ENCODE measurements at regions not wholly inside any gene's neighbourhood (a gene's known extent, or its start where the extent isn't known, plus 50 kb on each side); places are given as distances from the start of the nearest gene placed in this dataset.

DNA sequence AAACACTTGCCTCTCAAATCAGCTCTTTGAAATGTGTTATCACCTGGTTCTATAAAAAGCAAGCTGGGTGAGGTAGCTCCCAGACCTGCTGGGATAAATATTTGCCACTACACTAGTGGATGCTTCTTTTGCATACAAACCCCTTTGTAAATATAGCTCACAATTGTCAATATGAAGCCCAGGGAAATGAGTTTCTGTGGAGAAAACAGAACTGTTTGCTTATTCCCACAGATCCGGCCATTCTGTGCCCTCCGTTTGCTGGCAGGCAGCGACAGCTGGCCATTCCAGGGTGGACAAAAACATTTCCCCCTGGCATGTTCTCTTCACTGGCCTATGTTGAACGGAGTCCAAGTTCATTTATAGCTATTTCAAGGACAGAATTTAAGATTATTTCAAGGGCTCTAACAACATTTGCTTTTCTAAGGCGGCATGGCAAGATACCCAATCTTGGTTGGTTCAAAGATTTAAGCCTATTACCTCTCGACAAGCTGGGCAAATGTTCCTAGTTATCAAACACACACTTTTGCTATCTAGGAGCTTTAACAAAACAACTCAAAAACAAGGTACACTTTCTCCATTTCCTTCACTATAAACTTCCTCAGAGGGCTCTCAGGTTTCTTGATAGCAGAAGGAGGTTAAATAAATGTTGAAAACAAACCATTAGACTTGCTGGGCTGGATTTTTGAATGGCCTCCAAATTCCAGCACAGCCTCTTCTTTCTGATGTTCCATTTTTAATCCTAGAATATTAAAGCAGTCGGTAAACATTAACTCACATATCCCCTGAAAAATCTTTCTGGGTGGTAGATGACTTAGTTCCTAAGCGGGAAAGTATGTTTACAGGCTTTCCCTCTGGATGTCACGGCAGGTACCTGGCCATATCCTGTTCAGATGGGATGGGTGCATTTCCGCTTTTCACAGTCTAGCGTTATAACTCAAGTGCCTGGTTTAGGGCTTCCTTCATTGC lies 332.3 kb downstream of the PLK2 start:
- no peak for TF ChIP-seq POLR2AphosphoS5 (IDR thresholded peaks at IDR 0.05)
- no peaks in the 10 kb centered on the region for H3K9me3 ChIP-seq

DNA sequence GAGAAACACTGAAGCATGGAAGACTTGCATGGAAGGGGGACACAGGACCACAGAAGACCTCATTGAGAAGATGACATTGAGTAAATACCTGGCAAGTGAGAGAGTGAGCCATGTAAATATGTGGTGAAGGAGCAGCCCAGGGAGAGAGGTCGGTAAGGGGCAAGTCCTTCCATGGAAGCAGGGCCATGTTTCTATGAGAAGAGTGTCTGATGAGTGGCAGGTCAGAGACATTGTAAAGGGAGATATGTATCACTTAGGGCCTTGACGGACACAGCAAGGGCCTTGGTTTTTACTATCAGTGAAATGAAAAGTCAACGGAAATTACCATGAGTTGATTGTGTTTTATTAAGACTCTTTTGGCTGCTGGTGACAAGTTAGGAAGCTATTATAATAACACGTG lies 336.4 kb downstream of the PLK2 start:
- Histone ChIP-seq H3K9me3 (no peaks in the 10 kb centered on the region), H3K4me1 (no peaks in the 10 kb centered on the region), H3K4me3 (no peak overlapping the region), H3K27me3 (replicated peaks in 1 of 7) (no peaks in the 10 kb centered on the region), H3K27ac (no peak overlapping the region), H3K36me3 (no peaks in the 10 kb centered on the region)
- DNase-seq = no peak
- intact Hi-C loops (cut with DNase I; ENCODE audit: low total_unique reads) = no loop called here
- TF ChIP-seq, protein P1, sequence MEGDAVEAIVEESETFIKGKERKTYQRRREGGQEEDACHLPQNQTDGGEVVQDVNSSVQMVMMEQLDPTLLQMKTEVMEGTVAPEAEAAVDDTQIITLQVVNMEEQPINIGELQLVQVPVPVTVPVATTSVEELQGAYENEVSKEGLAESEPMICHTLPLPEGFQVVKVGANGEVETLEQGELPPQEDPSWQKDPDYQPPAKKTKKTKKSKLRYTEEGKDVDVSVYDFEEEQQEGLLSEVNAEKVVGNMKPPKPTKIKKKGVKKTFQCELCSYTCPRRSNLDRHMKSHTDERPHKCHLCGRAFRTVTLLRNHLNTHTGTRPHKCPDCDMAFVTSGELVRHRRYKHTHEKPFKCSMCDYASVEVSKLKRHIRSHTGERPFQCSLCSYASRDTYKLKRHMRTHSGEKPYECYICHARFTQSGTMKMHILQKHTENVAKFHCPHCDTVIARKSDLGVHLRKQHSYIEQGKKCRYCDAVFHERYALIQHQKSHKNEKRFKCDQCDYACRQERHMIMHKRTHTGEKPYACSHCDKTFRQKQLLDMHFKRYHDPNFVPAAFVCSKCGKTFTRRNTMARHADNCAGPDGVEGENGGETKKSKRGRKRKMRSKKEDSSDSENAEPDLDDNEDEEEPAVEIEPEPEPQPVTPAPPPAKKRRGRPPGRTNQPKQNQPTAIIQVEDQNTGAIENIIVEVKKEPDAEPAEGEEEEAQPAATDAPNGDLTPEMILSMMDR (IDR thresholded peaks at IDR 0.05 in 8 of 11, conservative IDR thresholded peaks at IDR 0.05 in 3 of 11) = no peak
- TF ChIP-seq POLR2AphosphoS5 (IDR thresholded peaks at IDR 0.05) (no peak), POLR2A (IDR thresholded peaks at IDR 0.05) (no peak)
- WGBS, 5 donors = 72 to 88% (median 75%) methylated on average over 4 of the region's 4 CpGs

More for the DNA sequence above, 332.3 kb downstream of the PLK2 start:
- Histone ChIP-seq H3K4me1 (no peaks in the 10 kb centered on the region), H3K4me3 (no peak overlapping the region), H3K27ac (peak overlapping the region; percentile 31 to 69 (median 54)), H3K36me3 (no peaks in the 10 kb centered on the region), H3K27me3 (replicated peaks in 1 of 7) (no peaks in the 10 kb centered on the region)
- intact Hi-C loops (cut with DNase I; ENCODE audit: low total_unique reads) = no loop called here
- WGBS, 5 donors = 61 to 76% (median 72%) methylated on average over 11 of the region's 11 CpGs
- DNase-seq = no peak

DNA sequence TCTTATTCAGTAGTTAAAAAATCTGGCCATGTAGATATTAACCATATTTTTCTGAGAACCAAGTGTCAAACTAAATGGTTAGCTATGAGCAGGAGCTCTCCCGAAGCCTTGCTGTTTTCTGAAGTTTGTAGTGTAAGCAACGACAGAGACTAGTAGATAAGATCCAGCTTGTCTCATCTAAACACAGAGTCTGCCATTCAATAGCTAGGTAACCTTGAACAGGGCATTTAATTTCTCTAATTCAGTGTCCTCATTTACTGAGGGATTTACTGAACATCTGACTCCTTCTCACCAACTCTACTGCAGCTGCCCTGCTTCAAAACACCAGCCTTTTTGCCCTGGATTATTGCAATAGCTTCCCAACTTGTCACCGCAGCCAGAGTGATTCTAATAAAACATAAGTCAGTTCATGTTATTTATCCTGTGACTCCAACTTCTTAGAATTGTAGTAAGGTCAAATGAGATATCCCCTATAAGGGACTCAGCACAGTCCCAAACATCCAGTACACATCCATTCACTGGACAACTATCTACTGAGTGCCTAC lies 337.0 kb downstream of the PLK2 start:
- H3K4me3 ChIP-seq = no peak overlapping the region
- no peaks in the 10 kb centered on the region for H3K27me3 ChIP-seq (replicated peaks in 1 of 7)
- H3K9me3 ChIP-seq = no peaks in the 10 kb centered on the region
- 71 to 84% (median 81%) methylated on average over 3 of the region's 3 CpGs for WGBS, 5 donors
- DNase-seq = no peak
- no peaks in the 10 kb centered on the region for H3K36me3 ChIP-seq
- H3K4me1 ChIP-seq = no peaks in the 10 kb centered on the region
- TF ChIP-seq POLR2A (IDR thresholded peaks at IDR 0.05) (no peak), POLR2AphosphoS5 (IDR thresholded peaks at IDR 0.05) (no peak)
- TF ChIP-seq, protein P1 (IDR thresholded peaks at IDR 0.05 in 8 of 11, conservative IDR thresholded peaks at IDR 0.05 in 3 of 11) = no peak
- H3K27ac ChIP-seq = no peak overlapping the region
- intact Hi-C loops (cut with DNase I; ENCODE audit: low total_unique reads) = no loop called here

DNA sequence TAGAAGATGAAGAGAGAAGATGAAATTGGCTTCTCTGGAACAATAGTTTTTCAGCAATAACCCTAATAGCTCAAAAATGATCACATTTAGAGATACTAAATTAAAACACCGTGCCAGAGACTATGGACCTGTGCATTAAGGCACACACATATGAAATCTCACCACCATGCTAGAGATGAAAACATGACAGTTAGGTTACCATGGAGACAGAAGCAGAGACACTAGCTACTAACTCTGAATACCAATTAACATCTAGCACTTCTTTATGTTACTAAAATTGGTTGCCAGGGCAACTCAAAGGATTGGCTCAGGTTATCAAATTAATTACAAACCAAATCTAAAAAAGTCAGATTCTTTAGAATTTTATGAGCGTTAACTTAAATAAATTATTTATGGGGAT lies 337.7 kb downstream of the PLK2 start:
- WGBS, 5 donors = 83 to 96% (median 91%) methylated on average over 2 of the region's 2 CpGs
- no peak overlapping the region for H3K27ac ChIP-seq
- H3K27me3 ChIP-seq (replicated peaks in 1 of 7) = no peaks in the 10 kb centered on the region
- H3K4me3 ChIP-seq = no peak overlapping the region
- DNase-seq = no peak
- no peaks in the 10 kb centered on the region for H3K4me1 ChIP-seq
- no peak for TF ChIP-seq POLR2AphosphoS5 (IDR thresholded peaks at IDR 0.05)
- no peak for TF ChIP-seq POLR2A (IDR thresholded peaks at IDR 0.05)
- TF ChIP-seq, protein P1 (IDR thresholded peaks at IDR 0.05 in 8 of 11, conservative IDR thresholded peaks at IDR 0.05 in 3 of 11) = no peak
- no peaks in the 10 kb centered on the region for H3K9me3 ChIP-seq
- no peaks in the 10 kb centered on the region for H3K36me3 ChIP-seq
- intact Hi-C loops (cut with DNase I; ENCODE audit: low total_unique reads) = no loop called here

All from spleen (tissue), 11 donors.